ENCODE measurements at regions not wholly inside any gene's neighbourhood (a gene's known extent, or its start where the extent isn't known, plus 50 kb on each side); places are given as distances from the start of the nearest gene placed in this dataset.

DNA sequence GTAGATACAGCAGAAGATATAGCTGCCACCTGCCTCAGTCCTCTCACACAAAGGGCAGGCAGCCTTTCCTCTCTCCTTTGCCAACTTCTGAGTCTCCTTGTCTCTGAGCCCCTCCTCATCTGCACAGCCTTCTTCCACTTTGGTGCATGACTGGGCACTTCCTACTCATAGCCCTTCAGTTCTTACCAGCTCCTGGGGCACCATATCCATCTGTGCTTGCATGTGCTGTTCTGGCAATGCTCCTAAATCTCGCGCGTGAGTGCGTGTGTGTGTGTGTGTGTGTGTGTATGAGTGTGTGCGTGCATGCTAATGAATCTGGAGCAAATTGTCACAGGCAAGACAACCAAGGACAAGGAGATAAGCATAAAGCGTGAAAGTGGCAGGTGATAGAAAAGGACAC is 1271.6 kb upstream of the SORCS1 start:
- Histone ChIP-seq H3K4me1 (no peaks in the 10 kb centered on the region), H3K36me3 (no peaks in the 10 kb centered on the region), H3K9me3 (no peaks in the 10 kb centered on the region), H3K27ac (no peak overlapping the region), H3K27me3 (no peaks in the 10 kb centered on the region), H3K4me3 (no peak overlapping the region)
- 49 to 54% methylated on average over 6 of the region's 6 CpGs for WGBS, 2 donors
- ATAC-seq (ENCODE audit: low FRiP score in 2 of 2) (no peak), DNase-seq (no peak)
- TF ChIP-seq EP300 (IDR thresholded peaks at IDR 0.05): no peak
- TF ChIP-seq, protein P1, sequence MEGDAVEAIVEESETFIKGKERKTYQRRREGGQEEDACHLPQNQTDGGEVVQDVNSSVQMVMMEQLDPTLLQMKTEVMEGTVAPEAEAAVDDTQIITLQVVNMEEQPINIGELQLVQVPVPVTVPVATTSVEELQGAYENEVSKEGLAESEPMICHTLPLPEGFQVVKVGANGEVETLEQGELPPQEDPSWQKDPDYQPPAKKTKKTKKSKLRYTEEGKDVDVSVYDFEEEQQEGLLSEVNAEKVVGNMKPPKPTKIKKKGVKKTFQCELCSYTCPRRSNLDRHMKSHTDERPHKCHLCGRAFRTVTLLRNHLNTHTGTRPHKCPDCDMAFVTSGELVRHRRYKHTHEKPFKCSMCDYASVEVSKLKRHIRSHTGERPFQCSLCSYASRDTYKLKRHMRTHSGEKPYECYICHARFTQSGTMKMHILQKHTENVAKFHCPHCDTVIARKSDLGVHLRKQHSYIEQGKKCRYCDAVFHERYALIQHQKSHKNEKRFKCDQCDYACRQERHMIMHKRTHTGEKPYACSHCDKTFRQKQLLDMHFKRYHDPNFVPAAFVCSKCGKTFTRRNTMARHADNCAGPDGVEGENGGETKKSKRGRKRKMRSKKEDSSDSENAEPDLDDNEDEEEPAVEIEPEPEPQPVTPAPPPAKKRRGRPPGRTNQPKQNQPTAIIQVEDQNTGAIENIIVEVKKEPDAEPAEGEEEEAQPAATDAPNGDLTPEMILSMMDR (IDR thresholded peaks at IDR 0.05): no peak
- TF ChIP-seq POLR2AphosphoS5 (IDR thresholded peaks at IDR 0.05): no peak
- no peak for TF ChIP-seq POLR2A (IDR thresholded peaks at IDR 0.05)

DNA sequence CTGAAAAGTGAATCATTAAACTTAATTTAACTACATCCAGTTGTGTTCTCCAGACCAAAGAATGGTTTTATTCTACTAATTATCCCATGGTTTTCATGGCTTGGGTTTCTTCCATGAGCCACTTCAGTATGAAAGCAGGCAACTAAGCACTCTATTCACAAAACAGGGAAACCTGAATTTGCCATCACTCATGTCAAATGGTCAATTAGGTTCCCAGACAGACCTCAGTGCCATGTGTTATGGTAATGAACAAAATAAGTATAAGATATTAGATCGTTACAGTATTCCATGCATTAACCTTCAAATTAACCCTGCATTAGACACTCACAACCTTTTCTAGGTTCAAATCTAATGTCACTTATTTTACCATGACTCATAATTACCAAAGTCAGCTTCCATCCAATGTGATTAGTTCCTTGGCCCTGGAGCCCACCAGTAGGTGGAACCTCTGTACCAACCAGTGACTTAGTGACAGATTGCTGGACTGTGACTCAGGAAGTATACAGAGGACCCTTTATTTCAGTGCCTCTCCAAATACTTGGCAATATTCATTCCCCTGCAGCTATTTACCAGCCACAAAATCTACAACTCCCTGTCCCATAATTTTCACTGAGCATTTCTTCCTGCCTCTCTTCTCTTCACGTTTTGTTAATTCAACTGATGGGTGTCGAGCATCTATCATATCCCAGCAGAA is 1270.2 kb upstream of the SORCS1 start:
- DNase-seq (no peak), ATAC-seq (ENCODE audit: low FRiP score in 2 of 2) (no peak)
- Histone ChIP-seq H3K4me1 (no peaks in the 10 kb centered on the region), H3K27me3 (no peaks in the 10 kb centered on the region), H3K27ac (no peak overlapping the region), H3K9me3 (no peaks in the 10 kb centered on the region), H3K4me3 (no peak overlapping the region), H3K36me3 (no peaks in the 10 kb centered on the region)
- WGBS, 2 donors: 68 to 79% methylated on average over 3 of the region's 3 CpGs
- TF ChIP-seq EP300 (IDR thresholded peaks at IDR 0.05): no peak
- TF ChIP-seq, protein P1 (IDR thresholded peaks at IDR 0.05): no peak
- no peak for TF ChIP-seq POLR2A (IDR thresholded peaks at IDR 0.05)
- TF ChIP-seq POLR2AphosphoS5 (IDR thresholded peaks at IDR 0.05): no peak

DNA sequence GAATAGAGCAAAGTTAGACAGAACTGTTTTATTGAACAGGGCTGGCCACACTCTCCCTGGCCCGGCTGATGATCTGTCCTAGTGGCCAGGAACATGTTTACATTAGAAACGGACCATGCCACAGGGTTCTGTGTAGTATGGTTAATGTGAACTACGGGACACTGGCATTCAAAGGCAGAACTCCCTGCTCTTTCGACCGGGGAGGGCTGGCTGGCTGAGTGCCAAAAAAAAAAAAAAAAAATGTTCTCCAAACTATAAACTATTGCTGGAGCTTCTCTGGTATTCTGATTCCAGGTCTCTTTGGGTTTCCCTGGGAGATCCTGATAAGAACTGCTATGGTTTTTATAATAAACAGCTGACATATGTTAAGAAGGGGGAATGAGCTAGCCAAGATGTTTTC is 1262.6 kb upstream of the SORCS1 start:
- 17 to 21% methylated on average over 5 of the region's 5 CpGs for WGBS, 2 donors
- Histone ChIP-seq H3K36me3 (no peaks in the 10 kb centered on the region), H3K9me3 (no peaks in the 10 kb centered on the region), H3K27ac (no peak overlapping the region), H3K27me3 (no peaks in the 10 kb centered on the region), H3K4me1 (no peaks in the 10 kb centered on the region), H3K4me3 (no peak overlapping the region)
- ATAC-seq (ENCODE audit: low FRiP score in 2 of 2) (no peak), DNase-seq (no peak)
- TF ChIP-seq POLR2A (IDR thresholded peaks at IDR 0.05): no peak
- no peak for TF ChIP-seq POLR2AphosphoS5 (IDR thresholded peaks at IDR 0.05)
- no peak for TF ChIP-seq EP300 (IDR thresholded peaks at IDR 0.05)
- TF ChIP-seq, protein P1 (IDR thresholded peaks at IDR 0.05): no peak

DNA sequence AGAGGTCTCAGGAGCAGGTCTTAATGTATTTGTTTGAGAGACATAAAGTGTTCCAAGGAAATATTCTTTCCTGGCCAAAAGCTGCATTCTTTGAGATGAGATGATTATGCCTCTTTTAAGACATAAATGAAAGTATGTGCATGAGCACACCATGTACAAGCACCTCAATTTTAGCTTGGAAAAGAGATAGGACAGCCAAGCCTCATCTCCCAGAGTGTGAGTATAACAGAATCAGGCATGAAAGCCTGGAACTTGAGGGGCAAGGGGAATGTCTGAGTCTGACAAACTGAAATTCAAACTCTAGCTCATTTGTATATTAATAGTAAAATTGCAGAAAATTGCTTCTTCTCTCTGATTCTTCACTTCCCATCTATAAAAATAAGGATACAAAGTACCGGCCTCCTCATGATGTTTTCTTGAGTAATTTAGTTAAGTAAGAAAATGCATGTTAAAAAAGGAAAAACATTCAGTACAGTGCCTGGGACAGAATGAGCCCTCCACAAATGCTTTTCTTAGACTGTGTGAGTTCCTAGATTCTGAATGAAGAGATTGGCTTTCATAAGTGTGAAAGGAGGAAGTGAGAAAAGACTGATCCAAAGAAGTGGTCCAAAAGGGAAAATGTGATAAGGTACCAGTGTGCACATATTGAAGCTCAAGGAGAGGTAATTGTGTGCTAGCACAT is 1260.9 kb upstream of the SORCS1 start:
- TF ChIP-seq POLR2A (IDR thresholded peaks at IDR 0.05) (no peak), POLR2AphosphoS5 (IDR thresholded peaks at IDR 0.05) (no peak), EP300 (IDR thresholded peaks at IDR 0.05) (no peak)
- TF ChIP-seq, protein P1 (IDR thresholded peaks at IDR 0.05): no peak
- H3K27me3 ChIP-seq: no peaks in the 10 kb centered on the region
- H3K36me3 ChIP-seq: no peaks in the 10 kb centered on the region
- H3K4me1 ChIP-seq: no peaks in the 10 kb centered on the region
- DNase-seq (no peak), ATAC-seq (ENCODE audit: low FRiP score in 2 of 2) (no peak)
- H3K27ac ChIP-seq: no peak overlapping the region
- WGBS, 2 donors: 83 to 90% methylated on average over 1 of the region's 1 CpG
- H3K9me3 ChIP-seq: no peaks in the 10 kb centered on the region
- no peak overlapping the region for H3K4me3 ChIP-seq

Measured in upper lobe of left lung (tissue), 6 donors.